Left ventricle myocardium inferior (tissue), 1 donor: ENCODE measurements at regions not wholly inside any gene's neighbourhood (a gene's known extent, or its start where the extent isn't known, plus 50 kb on each side); places are given as distances from the start of the nearest gene placed in this dataset.
A peak's percentile ranks its signal among the peaks of the same experiment; 100 is the strongest.

Experiments
- DNase-seq: peaks from one replicate; pipeline ENCODE4 v3.0.0-alpha.2; 2020
- H3K27ac ChIP-seq: fragments of 200-600 bp; replicated peaks from 2 replicates; pipeline ENCODE4 v1.8.0; 2021
- H3K27me3 ChIP-seq: fragments of 200-600 bp; 2 replicates; pipeline ENCODE4 v1.8.0; 2021; ENCODE audit warnings: low read depth
- H3K36me3 ChIP-seq: fragments of 200-600 bp; 2 replicates; pipeline ENCODE4 v1.8.0; 2021
- H3K4me1 ChIP-seq: fragments of 200-600 bp; 2 replicates; pipeline ENCODE4 v1.8.0; 2021
- H3K4me3 ChIP-seq: fragments of 200-600 bp; 2 replicates; pipeline ENCODE4 v1.8.0; 2021; ENCODE audit warnings: mild to moderate bottlenecking, moderate library complexity
- H3K9me3 ChIP-seq: fragments of 200-600 bp; replicated peaks from 2 replicates; pipeline ENCODE4 v1.8.0; 2021
- CTCF ChIP-seq: fragments of 200-600 bp; IDR thresholded peaks from 2 replicates; pipeline ENCODE4 v1.8.0; 2021; ENCODE audit warnings: antibody characterized with exemption, mild to moderate bottlenecking, borderline replicate concordance
- intact Hi-C: fragments of 100-400 bp; cut with micrococcal nuclease; formaldehyde crosslinking; loops from one replicate; pipeline ENCODE4 v1.11.0; 2022
- donor health status: DM: no; HTN: yes; CAD: no; lungs with severe emphysema.

- TF ChIP-seq CTCF, result no peak
- DNase-seq, result no peak
- no peak overlapping the region for H3K27ac ChIP-seq
- intact Hi-C loops, result no loop called here
- no peaks in the 10 kb centered on the region for H3K36me3 ChIP-seq
- H3K9me3 ChIP-seq, result no peaks in the 10 kb centered on the region
- no peaks in the 10 kb centered on the region for H3K27me3 ChIP-seq
- no peaks in the 10 kb centered on the region for H3K4me1 ChIP-seq
- H3K4me3 ChIP-seq, result no peak overlapping the region
Measured at GRCh38 chr2:145818890-145819504, 1299.1 kb upstream of the ZEB2 start.

- H3K36me3 ChIP-seq, result no peaks in the 10 kb centered on the region
- no peak for TF ChIP-seq CTCF
- H3K4me3 ChIP-seq, result no peak overlapping the region
- no peaks in the 10 kb centered on the region for H3K4me1 ChIP-seq
- no peaks in the 10 kb centered on the region for H3K27me3 ChIP-seq
- no peak for DNase-seq
- intact Hi-C loops, result no loop called here
- H3K9me3 ChIP-seq, result no peaks in the 10 kb centered on the region
- H3K27ac ChIP-seq, result no peak overlapping the region
Measured at GRCh38 chr2:145815933-145816332, 1296.0 kb upstream of the ZEB2 start.

DNA sequence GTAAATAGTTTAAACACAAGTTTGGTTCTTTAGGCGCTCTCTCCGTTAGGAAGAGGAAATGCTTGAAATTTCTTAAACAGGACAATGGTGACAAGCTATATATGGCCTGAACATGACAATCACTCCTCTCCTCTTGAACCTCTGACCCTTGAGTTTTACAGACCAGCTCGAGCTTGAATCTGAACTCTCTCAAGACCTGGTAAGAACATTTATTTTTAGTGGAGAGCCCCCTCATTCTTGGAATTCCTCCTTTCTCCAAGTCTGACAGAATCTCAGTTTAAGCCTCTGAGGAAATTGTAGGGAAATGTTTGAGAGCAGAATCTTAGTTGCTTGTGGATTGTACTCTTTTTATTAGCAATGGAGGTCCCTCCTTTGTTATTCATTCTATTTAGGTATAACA lies 1293.6 kb upstream of the ZEB2 start:
- Histone ChIP-seq H3K27me3 (no peaks in the 10 kb centered on the region), H3K4me1 (no peaks in the 10 kb centered on the region), H3K36me3 (no peaks in the 10 kb centered on the region), H3K4me3 (no peak overlapping the region), H3K27ac (no peak overlapping the region), H3K9me3 (no peaks in the 10 kb centered on the region)
- no peak for DNase-seq
- no peak for TF ChIP-seq CTCF
- intact Hi-C loops, result no loop called here

DNA sequence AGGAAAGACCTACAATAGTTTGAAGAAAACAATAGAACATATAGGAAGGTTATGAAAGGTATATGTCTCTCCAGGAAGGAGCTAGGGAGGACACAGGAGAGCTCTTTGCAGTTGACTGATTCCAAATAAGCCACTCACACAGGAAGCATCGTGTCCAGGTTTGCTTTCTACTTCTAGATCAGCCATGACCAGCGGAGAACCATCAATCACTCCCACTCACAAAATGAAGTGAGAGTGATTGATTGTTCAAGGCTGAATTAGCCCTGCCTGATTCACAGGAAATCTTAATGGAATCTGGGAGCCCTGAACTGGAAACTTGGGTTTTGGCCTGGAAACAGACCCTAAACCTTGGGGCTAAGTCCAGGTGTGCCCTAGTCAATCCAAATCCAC lies 1292.2 kb upstream of the ZEB2 start:
- TF ChIP-seq CTCF, result no peak
- Histone ChIP-seq H3K4me3 (no peak overlapping the region), H3K36me3 (no peaks in the 10 kb centered on the region), H3K27me3 (no peaks in the 10 kb centered on the region), H3K27ac (peak overlapping the region; percentile 38), H3K9me3 (no peaks in the 10 kb centered on the region), H3K4me1 (no peaks in the 10 kb centered on the region)
- intact Hi-C loops, result no loop called here
- no peak for DNase-seq

GRCh38 chr2:145811276-145812164 lies 1291.6 kb upstream of the ZEB2 start:
- Histone ChIP-seq H3K27me3 (no peaks in the 10 kb centered on the region), H3K9me3 (no peaks in the 10 kb centered on the region), H3K4me1 (no peaks in the 10 kb centered on the region), H3K27ac (peak overlapping the region; percentile 38), H3K4me3 (no peak overlapping the region), H3K36me3 (no peaks in the 10 kb centered on the region)
- DNase-seq, result no peak
- no peak for TF ChIP-seq CTCF
- intact Hi-C loops, result no loop called here
